Mucosa of descending colon (tissue), 3 donors: ENCODE measurements at regions not wholly inside any gene's neighbourhood (a gene's known extent, or its start where the extent isn't known, plus 50 kb on each side); places are given as distances from the start of the nearest gene placed in this dataset.

Source experiments
- ATAC-seq: fragments of 200-7000 bp; cut with Tn5 transposase; one replicate; pipeline ENCODE4 v1.9.1; 2020; ENCODE audit warnings: mild to moderate bottlenecking, moderate library complexity
- DNase-seq, 3 donors: peaks; one replicate each; pipeline ENCODE4 v3.0.0-alpha.2; 2020
- H3K36me3 ChIP-seq: fragments of 200-600 bp; one replicate; pipeline ENCODE4 v1.8.0; 2021; ENCODE audit warnings: low read depth, mild to moderate bottlenecking
- H3K4me1 ChIP-seq: fragments of 200-600 bp; one replicate; pipeline ENCODE4 v1.8.0; 2021; ENCODE audit warnings: low read depth, mild to moderate bottlenecking
- H3K4me3 ChIP-seq: fragments of 200-600 bp; one replicate; pipeline ENCODE4 v1.8.0; 2021; ENCODE audit warnings: mild to moderate bottlenecking
- H3K9me3 ChIP-seq: fragments of 200-600 bp; one replicate; pipeline ENCODE4 v1.8.0; 2021; ENCODE audit warnings: mild to moderate bottlenecking
- CTCF ChIP-seq: fragments of 200-600 bp; IDR thresholded peaks from one replicate; pipeline ENCODE4 v1.8.0; 2022; ENCODE audit warnings: antibody characterized with exemption, mild to moderate bottlenecking
- intact Hi-C, 2 donors: fragments of 100-400 bp; cut with DNase I in 1 of 2; cut with micrococcal nuclease in 1 of 2; formaldehyde crosslinking; loops; one replicate each; pipeline versions ENCODE4 v1.11.0 to v1.11.1; 2022; cut with DNase I, micrococcal nuclease
- donor health status: DM: no; HTN: no; CAD: no; lungs with moderate emphysema.
- donor health status: DM: no; HTN: no; CAD: no.
- donor health status: DM: no; HTN: yes; CAD: no.

GRCh38 chr2:158740127-158740526 is 55.0 kb upstream of the DAPL1 start:
- intact Hi-C loops, result loop anchor here in 1 of 2 donors (10.0 kb wide), 1 partner anchor 285 kb away; the partner anchor contains the start of genes CCDC148 and PKP4
- Histone ChIP-seq H3K4me3 (no peak overlapping the region), H3K36me3 (no peaks in the 10 kb centered on the region), H3K4me1 (no peaks in the 10 kb centered on the region), H3K9me3 (no peaks in the 10 kb centered on the region)
- TF ChIP-seq CTCF, result no peak
- no peak for ATAC-seq
- no peak for DNase-seq

GRCh38 chr2:158740621-158741020 is 54.5 kb upstream of the DAPL1 start:
- TF ChIP-seq CTCF, result no peak
- intact Hi-C loops, result loop anchor here in 1 of 2 donors (10.0 kb wide), 1 partner anchor 286 kb away; the partner anchor contains the start of genes CCDC148 and PKP4
- DNase-seq (no peak), ATAC-seq (no peak)
- Histone ChIP-seq H3K36me3 (no peaks in the 10 kb centered on the region), H3K9me3 (no peaks in the 10 kb centered on the region), H3K4me1 (no peaks in the 10 kb centered on the region), H3K4me3 (no peak overlapping the region)

GRCh38 chr2:158741625-158742024 is 53.5 kb upstream of the DAPL1 start:
- TF ChIP-seq CTCF, result no peak
- H3K4me3 ChIP-seq, result no peak overlapping the region
- DNase-seq, result no peak
- ATAC-seq, result no peak
- H3K36me3 ChIP-seq, result no peaks in the 10 kb centered on the region
- H3K9me3 ChIP-seq, result no peaks in the 10 kb centered on the region
- no peaks in the 10 kb centered on the region for H3K4me1 ChIP-seq
- intact Hi-C loops, result loop anchor here in 1 of 2 donors (10.0 kb wide), 1 partner anchor 287 kb away; the partner anchor contains the start of genes CCDC148 and PKP4

- no peak for TF ChIP-seq CTCF
- no peaks in the 10 kb centered on the region for H3K36me3 ChIP-seq
- ATAC-seq (no peak), DNase-seq (no peak)
- no peaks in the 10 kb centered on the region for H3K9me3 ChIP-seq
- H3K4me3 ChIP-seq, result no peak overlapping the region
- intact Hi-C loops, result loop anchor here in 1 of 2 donors (10.0 kb wide), 1 partner anchor 288 kb away; the partner anchor contains the start of genes CCDC148 and PKP4
- no peaks in the 10 kb centered on the region for H3K4me1 ChIP-seq
These were observed 52.6 kb upstream of the DAPL1 start for GRCh38 chr2:158742536-158742935.

- TF ChIP-seq CTCF, result no peak
- no peak for DNase-seq
- no peaks in the 10 kb centered on the region for H3K9me3 ChIP-seq
- no peak for ATAC-seq
- no peaks in the 10 kb centered on the region for H3K4me1 ChIP-seq
- H3K36me3 ChIP-seq, result no peaks in the 10 kb centered on the region
- intact Hi-C loops, result loop anchor here in 1 of 2 donors (10.0 kb wide), 1 partner anchor 289 kb away; the partner anchor contains the start of genes CCDC148 and PKP4
- no peak overlapping the region for H3K4me3 ChIP-seq
These were observed 51.7 kb upstream of the DAPL1 start for GRCh38 chr2:158743466-158743865.
